GM19025 (cell line): ENCODE measurements at regions not wholly inside any gene's neighbourhood (a gene's known extent, or its start where the extent isn't known, plus 50 kb on each side); places are given as distances from the start of the nearest gene placed in this dataset.

Experiments
- ATAC-seq: cut with Tn5 transposase; IDR thresholded peaks from one replicate; pipeline ENCODE4 v1.9.1; 2021; ENCODE audit warnings: mild to moderate bottlenecking, low read depth, moderate library complexity; ENCODE audit not compliant: unreplicated experiment

DNA sequence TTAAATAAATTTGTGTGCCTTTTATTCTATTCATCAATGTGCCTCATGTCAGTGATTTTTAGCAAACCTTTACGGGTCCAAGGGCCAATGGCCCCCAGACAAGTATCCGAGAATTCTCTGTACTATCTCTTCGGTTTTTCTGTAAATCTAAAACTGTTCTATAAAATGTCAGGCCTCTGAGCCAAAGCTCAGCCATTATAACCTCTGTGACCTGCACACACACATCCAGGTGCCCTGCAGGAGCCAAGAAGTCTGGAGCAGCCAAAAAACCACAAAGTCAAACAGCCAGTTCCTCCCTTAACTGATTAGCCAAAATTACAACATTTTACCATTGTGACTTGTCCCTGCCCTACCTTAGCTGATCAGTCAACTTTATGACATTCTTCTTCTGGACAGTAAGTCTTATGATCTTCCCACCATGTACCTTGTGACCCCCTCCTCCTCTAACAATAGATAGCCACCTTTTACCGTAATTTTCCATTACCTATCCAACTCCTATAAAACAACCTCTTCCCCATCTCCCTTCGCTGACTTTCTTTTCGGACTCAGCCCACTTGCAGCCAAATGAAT, 363.8 kb downstream of the SEMA3D start:
- no peak for ATAC-seq

DNA sequence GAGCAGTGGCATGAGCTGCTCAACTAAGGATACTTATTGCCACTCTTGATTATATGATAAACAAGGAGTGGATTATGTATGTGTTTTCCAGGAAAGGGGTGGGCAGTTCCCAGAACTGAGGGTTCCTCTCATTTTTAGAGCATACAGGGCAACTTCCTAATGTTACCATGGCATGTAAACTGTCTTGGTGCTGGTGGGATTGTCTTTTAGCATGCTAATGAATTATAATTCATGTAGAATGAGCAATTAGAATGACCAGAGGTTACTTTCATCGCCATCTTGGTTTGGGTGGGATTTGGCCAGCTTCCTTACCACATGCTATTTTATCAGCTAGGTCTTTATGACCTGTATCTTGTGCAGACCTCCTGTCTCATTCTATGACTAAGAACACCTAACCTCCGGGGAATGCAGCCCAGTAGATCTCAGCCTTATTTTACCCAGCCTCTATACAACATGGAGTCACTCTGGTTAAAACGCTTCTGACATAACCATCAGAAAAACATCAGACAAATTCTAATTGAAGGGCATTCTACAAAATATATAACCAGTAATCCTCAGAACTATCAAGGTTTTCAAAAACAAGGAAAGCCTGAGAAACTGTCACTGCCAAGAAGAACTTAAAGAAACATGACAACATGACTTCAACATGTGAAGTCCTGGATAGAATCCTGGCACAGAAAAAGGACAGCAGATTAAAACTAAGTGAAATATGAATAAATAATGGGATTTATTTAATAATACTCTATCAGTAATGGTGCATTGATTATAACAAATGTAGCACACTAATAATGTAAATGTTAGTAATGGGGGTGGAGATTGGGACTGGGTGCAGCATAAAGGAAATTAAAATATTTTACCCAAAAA, 365.0 kb downstream of the SEMA3D start:
- ATAC-seq, result no peak

DNA sequence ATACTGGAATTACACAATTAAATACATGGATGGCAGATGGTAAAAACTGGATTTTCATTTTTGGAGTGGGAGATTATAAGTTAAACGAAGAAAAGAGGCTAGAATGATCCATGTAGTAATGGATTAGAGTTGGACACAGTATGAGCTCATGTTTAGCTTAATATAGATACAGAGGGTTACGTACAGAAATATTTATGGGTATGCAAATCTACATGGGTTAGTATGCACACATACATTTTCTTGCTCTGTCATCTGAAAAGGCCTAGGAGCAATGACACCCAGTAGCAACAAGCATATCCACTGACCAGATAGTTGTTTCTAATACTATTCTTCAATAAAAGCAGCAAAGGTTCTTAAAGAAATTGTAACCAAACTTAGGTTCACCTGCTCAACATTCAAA, 366.4 kb downstream of the SEMA3D start:
- ATAC-seq, result no peak

DNA sequence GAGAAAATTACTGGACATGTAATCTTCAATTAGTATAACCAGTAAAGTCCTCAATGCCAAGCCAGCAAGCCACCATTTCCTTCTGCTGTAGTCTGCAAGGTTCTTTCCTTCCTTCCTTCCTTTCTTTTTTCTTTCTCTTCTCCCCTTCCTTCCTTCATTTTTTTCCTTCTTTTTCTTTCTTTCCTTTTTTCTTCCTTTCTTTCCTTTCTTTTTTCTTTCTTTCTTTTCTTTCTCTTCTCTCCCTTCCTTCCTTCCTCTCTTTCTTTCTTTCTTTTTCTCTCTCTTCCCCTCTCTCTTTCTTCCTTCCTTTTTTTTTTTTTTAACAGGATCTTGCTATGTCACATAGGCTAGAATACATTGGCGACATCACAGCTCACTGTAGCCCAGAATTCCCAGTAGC, 369.8 kb downstream of the SEMA3D start:
- ATAC-seq, result no peak

DNA sequence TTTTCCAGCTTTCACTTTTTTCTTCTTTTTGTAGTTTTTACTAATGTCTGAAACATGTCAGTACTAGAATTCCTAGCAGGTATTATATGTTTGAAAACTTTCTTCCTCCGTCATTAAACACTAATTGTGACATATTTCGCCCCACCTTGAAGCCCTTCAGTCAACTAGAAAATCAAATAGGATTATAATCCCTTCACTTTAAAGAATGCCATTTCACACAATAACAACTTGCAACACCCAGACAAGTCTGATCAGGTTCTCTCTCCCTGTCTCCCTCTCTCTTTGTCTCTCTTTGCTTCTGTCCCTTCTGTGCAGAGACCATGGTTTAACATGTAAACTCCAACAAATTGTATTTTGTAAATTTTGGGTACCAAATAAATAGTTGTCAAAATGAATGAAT, 373.5 kb downstream of the SEMA3D start:
- no peak for ATAC-seq

DNA sequence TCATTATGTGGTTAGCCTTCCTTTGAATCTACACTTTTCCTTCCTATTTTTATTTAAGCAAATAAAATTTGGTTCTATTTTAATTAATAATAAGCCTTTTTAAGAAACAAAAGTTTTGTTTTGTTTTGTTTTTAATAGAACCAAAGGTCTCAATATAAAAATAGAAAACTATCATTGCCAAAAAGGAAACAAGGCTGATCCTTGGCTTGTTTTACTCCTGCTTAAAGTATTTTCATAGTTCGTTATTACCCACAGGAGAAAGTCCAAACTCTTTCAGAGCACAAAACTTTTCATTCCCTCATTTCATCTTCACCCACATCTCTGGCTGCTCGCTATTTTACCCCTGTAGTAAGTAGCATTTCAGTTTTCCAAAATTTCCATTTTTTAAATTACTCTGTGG, 374.8 kb downstream of the SEMA3D start:
- ATAC-seq, result no peak

DNA sequence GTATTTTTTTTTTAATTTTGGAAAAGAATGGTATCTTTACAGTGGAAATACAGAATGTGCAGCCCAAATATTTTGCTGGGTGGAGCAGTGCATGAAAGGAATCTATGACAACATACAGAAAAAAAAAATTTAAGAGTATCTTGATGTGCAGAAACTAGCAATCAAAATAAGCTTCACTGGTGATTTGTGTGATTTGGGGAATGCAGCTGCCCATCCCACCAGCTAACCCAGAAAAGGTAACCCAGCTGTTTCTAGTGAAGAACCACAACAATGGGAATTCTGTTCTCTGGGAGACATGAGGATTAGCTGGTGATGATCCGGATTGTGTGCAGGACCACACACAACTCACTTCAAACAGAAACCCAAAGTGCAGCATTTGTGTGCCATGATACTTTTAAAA, 375.5 kb downstream of the SEMA3D start:
- no peak for ATAC-seq

DNA sequence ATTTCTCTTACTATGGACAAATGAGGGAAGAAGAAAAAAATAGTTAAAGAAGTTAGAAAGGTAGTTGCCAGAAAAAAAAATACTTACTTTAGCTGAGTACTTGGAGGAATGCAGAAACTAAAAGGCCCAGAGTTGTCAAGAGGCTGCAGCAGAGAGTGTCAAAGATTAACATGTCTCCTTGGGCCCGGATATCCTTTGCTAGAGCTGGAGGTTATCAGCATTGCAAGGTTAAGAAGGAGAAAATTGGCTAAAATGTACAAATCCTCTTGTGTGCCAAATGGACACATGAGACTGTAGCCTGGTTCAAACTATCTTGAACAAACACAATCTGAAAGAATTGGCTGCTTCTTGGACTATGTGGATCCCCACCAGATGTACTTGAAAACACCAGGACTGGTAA, 377.0 kb downstream of the SEMA3D start:
- ATAC-seq, result no peak

DNA sequence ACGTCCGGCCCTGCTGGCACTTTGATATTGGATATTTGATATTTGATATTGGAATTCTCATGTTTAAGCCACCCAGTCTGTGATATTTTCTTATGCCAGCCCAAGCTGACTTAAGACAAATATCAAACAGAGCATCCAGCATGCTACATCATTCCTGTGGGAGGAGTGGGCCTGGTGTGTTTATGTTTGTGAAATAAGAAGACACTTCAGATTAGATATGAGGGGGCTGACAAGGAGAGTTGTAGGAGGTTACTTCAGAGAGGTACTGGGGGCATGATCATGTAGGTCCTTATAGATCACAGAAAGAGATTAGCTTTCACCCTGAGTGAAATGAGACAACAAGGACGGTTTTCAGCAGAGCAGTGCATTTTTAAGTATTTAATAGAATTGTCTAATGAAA, 382.9 kb downstream of the SEMA3D start:
- ATAC-seq, result no peak

DNA sequence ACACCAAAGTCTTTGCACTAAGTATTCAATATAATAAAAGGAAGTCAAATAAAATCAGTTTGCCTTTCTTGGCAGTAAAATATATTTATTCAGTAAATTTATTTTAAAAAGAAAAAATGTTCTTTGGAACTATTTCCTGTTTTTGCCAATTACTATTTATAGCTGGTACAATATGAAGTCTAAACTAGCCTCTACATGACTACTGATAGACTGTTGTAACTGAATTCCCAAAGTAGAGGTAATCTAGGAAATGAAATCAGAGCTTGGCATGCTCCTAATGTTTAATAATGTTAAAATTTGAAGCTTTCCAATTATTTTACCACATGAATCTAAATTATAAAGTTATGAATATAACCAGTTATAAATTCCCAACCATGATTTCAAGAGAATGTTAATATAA, 385.5 kb downstream of the SEMA3D start:
- no peak for ATAC-seq

DNA sequence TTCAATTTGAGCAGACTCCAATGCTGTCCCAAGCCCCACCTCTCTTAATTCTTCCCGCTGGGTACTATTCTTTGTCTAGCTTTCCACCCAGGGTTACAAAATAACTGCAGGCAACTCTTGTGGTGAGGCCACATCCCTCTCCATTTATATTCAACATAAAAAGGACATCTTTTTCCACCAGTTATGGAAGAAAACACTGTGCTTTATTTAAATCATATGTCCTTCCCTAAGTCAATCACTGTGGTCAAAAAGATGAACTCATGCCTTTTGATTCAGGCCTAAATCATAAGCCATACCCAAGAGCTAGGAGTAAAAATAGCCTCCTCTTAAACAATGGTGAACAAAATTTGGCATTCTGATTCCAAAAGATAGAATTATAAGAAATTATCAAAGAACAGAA, 386.0 kb downstream of the SEMA3D start:
- ATAC-seq, result no peak

DNA sequence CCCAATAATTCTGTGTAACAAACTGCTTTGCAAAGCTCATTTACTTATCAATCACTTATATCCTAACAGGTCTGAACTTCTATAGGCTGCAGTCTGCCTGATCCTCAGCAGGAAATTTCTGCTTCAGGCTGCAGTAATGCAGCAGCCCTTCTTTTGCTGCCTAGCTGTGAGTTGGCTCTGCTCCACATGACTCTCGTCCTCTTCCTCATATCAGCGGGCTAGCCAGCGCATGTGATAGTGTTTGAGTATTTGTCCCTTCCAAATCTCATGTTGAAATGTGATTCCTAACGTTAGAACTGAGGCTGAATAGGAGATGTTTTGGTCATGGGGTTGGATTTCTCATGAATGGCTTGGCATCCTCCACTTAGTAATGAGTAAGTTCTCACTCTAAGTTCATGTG, 387.8 kb downstream of the SEMA3D start:
- no peak for ATAC-seq

DNA sequence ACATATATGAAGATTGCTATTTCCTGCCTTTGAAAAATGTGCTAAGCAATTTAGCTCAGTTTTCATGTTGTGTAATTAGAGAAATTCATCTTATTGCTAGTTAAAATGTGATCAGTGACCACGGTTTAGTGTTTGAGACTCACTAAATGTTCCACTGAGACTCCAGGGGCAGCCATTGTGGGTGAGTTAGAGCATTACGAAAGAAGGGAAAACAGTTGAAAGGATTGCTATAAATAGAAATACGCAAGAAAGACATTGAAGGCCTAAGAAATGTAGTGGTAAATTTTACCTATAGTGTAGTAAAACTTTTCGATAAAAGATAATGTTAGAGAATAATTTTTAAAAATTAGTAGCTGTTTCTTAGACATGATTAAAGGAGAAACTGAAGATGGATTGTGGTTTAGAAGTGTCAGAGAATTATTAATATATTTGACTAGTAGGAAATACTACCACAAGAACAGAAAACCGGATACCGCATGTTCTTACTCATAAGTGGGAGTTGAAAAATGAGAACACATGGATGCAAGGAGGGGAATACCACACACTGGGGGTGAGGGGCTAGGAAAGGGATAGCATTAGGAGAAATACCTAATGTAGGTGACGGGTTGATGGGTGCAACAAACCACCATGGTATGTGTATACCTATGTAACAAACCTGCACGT, 394.5 kb downstream of the SEMA3D start:
- ATAC-seq, result no peak

DNA sequence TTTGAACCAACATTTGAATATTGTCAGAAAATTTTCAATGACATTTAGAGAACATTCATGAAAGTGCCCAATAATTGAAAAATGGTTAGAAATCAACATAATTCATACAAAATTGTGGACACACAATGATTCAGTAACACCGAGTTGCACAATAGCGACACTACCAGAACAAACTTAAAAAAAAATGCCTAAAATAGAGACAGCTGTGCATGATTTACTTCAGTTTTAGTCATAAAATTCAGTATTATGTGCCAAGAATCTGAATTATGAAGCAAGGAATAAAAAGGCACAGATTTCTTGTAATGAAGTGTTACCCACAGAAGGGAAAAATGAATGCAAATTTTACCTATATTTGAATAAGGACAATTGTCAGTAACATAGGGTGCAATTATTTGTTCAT, 396.0 kb downstream of the SEMA3D start:
- no peak for ATAC-seq

DNA sequence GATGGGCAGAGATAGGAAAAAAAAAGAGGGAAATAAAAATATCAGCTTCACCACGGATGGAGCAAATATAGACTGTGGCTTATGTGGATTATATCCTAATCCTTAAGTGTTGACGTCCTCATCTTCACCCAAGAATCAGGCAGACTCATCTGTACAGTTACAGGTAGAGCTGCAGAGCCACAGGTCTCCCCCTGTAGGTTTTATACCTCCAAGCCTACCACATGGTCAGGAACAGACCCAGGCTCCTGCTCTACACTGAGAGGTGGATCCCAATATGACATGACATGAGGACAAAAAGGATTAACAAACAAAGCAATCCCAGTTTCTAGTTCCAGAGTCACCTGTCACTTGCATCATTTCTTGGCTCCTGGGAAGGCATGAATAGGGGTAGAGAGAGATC, 400.8 kb downstream of the SEMA3D start:
- ATAC-seq, result no peak

DNA sequence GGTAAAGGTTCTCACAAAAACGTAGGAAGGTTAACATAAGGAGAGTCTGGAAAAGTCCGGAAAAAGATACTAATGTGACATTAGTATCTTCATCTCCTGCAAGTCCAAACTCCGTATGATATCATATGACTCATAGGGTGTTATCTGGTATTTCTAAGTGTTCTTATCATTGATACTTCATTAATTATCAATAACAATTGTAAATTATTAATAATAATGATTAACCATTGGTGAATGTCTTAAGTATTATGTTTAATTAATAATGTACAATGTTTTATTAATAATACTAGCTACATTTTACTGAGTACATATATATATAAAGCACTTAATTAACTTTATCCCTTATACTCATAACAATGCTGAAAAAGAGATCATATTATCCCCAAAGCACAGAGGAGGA, 402.4 kb downstream of the SEMA3D start:
- no peak for ATAC-seq

DNA sequence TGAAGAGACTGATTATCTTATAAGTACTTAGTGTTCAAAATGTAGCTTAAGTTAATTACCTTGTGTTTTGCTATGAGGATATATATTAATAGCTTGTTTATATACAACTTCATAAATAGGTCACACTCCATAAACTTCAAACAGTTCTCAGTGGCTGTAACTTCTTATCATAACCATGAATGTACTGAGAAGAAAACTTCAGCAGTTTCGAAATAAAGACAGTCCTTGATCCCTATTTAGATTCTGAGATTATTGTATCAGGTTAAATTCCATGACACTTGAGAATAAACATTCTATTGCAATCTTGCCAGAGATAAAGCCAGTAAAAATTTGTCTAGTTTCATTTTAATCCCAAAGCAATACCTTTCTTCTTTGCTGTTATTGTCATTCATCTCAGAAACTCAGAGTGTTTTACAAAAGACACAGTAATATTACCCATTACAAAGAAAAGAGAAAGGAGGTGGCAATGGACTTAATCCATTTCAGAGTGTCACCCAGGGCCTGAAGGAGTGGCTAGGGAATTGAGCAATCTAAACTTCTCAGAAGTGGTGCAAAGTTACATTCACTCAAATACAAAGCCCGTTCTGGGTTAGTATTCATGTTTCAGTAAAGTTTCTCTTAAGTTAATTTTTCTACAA, 403.6 kb downstream of the SEMA3D start:
- no peak for ATAC-seq

DNA sequence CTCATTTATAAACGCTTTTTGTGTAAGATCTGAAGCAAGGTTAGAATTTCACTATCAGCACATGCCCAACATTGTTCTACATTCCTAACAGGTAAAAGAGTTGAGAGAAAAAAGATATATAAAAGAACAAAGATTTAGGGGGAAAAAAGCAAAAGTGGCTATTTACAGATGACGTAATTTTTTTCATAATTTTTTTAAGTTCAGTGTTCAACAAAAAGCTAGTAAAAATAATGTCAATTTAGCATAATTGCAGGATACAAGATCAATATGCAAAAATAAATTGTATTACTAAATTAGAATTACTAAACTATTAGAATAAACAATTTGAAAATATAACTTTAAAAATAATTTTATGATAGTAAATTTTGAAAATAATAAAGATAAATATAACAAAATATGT, 405.0 kb downstream of the SEMA3D start:
- no peak for ATAC-seq

DNA sequence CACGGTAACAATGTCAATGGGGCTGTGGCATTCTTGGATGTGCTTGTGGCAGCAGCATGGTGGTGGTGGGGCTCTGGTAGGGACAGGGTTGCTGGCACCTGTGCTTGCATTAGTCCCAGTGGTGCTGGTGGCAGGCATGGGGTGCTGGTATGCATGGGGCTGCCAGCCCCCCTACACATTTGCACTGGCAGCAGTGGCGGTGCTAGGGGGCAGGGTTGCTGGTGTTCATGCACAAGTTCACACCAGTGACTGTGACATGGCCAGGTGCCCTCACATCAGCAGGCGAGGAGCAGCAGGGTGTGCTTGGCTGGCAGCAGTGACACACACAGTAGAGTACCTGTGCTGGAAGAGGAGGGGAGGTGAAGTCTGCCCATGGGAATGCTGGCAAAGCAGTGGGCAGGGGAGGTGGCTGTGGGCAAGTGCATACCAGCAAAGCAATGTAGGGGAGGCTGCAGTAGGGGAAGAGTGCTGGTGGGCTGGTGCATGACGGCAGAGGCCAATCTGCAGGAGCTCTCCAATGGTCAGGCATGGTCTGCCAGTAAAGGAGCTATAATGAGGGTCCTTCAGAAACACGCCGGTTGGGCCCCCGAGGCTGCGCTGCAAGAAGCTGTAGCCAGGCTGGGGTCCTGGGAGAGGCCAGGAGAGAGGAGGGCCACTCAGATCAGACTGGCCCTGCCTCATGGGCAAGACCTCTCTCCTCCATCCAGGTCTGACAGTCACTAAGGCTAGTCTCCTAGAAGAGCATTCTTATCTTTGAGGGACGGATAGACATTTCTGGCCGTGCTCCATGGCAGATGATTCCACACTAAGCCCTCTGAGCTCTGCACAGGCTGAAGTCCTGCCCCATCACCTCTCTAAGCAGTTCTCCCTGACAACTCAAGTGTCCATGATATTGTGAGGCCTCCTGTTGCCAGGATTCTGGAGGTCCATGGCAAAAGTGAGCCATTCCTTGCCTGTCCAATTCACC, 406.4 kb downstream of the SEMA3D start:
- no peak for ATAC-seq

DNA sequence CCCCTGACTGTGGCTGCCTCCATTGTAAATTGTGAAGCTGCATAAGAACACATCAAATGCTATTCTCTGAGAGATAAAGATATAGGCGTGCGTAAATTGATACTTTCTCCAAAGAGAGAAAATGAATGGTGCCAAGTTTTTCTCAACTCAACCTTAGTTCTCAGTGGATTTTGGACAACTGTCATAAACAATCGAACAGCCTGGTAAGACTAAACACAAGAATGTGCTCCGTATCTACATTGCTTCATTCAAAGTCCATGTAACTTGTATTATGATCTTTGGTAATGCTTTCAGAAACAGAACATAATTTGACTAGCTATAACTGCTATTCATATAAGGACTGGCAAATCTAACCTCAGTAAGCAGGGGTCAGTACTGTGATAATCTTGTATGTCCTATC, 429.1 kb downstream of the SEMA3D start:
- ATAC-seq, result no peak
